ELR (cell line): ENCODE measurements at regions not wholly inside any gene's neighbourhood (a gene's known extent, or its start where the extent isn't known, plus 50 kb on each side); places are given as distances from the start of the nearest gene placed in this dataset.
"Not testable (repeated sequence)": the region's sequence is repeated elsewhere in the genome, so short reads cannot be mapped to it uniquely, and the experiment has no call there.

Experiments used
- DNase-seq: peaks from one replicate; pipeline ENCODE4 v3.0.0-alpha.2; 2015; ENCODE audit warnings: low read depth

DNA sequence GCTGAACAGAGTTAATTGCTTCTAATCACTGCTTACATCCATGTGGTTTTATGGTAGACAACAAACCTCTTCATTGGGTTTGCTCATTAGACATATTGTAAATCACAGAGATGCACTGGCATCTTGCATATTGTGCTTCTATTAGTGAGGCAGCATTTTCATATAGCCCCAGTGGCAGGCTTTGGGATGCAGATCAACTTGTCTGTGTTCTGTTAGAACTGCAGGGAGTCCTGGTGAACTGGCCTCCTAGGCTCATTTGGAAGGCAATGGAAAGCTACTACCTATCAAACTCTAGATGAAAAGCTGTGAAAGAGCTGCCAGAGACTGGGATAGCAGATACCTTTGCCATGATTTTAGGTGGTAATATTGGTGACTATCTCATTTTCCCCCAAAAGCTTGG lies 108.8 kb downstream of the NAA11 start:
- DNase-seq, result no peak

DNA sequence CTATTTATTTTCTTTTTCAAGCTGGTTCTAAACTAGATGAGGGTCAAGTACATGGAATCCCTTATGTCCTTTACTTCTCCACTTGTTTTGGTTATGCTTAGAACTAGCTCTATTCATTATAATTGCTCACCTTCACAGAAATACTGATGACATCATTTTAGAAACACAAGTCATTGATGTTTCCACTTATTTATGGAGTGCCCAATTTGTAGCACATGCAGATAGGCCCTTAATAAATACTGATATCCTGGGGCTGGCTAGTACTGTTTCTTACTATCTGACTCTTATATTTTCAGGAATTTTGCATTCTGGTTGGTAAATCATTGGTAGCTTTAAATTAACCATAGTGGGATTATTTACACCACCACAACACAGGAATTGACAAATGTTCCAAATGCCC lies 112.2 kb downstream of the NAA11 start:
- DNase-seq, result no peak

DNA sequence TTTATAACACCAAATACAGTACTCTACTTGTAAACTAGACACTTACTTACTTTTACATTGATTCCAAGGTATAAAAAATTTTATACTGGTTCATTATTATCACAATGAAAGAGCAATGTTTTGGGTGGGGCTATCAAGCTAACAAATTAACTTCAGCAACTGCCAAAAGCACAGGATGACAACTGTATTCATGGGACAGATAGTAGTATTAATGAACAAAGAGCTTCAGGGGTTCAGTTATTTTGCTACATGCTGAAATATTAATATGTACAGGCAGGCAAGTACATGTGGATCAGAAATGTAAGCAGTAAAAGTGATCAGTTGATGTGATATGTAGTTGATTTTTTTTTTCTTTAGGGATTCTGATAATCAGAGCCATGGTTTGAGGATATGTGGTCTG lies 112.9 kb downstream of the NAA11 start:
- no peak for DNase-seq

GRCh38 chr4:79212311-79212710 lies 113.5 kb downstream of the NAA11 start:
- DNase-seq, result no peak

- DNase-seq, result no peak
These were observed 114.4 kb downstream of the NAA11 start for GRCh38 chr4:79211490-79211889.

DNA sequence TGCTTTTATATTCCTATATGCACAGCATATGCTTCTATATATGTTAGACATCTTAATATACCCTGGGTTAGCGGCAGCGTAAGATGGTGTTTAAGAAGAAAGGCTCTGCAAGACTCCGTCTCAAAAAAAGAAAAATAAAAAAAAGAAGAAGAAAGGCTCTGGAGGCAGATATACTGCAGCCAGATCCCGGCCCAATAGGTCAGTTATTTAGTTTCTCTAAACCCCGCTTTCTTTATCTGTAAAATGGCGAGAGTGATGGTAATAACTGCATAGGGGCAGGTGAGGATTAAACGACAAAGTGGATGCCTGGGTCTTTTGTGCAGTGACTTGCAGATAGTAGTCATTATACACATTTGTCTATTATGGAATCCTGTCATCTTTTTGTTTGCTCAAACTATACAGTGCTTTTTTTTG lies 115.2 kb downstream of the NAA11 start:
- no peak for DNase-seq

DNA sequence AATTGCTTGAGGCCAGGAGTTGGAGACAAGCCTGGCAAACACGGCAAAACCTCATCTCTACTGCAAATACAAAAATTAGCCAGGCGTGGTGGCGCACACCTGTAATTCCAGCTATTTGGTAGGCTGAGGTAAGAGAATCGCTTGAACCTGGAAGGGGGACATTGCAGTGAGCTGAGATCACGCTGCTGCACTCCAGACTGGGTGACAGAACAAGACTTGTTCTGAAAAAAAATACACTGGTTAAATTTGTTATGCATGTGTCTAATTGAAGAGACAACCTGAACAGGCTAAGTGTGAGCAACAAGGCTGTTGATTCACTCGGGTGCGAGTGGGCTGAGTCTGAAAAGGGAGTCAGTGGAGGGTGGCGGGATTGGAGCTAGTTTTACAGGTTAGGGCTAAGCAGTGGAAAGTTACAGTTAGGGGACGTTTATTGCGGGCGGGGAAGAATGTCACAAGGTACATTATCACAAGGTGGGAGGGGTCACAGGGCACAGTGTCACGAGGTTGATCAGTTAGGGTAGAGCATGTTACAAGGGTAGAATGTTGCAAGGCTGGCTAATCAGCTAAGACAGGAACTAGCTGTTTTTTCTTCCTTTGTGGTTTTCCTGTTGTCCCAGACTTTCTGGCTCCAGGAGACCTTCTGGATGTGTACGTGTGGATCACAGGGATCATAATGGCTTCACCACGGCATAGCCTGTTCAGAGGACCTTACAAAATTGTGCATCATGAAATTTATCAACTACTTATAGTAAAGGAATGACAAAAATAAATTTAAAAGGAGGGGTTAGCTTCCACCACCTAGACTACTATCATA lies 115.8 kb downstream of the NAA11 start:
- peak; percentile 3 for DNase-seq

- no peak for DNase-seq
These were observed 116.8 kb downstream of the NAA11 start for GRCh38 chr4:79209081-79209480.

DNA sequence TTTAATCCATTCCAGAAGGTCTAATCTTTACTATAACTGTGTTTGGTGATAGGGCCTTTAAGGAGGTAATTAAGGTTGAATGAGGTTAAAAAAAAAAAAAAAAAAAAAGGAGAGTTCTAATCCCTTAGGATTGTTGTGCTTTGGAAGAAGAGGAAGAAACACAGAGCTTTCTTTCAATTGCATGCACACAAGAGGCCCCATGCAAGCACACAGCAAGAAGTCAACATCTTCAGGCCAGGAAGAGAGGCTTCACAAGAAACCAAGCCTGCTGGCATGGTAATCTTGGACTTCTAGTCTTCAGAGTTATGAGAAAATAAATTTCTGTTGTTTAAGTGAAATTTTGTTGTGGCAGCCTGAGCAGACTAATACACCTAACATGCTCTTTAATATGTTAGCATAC lies 118.6 kb downstream of the NAA11 start:
- no peak for DNase-seq

- no peak for DNase-seq
These were observed 119.2 kb downstream of the NAA11 start for GRCh38 chr4:79206660-79207059.

DNA sequence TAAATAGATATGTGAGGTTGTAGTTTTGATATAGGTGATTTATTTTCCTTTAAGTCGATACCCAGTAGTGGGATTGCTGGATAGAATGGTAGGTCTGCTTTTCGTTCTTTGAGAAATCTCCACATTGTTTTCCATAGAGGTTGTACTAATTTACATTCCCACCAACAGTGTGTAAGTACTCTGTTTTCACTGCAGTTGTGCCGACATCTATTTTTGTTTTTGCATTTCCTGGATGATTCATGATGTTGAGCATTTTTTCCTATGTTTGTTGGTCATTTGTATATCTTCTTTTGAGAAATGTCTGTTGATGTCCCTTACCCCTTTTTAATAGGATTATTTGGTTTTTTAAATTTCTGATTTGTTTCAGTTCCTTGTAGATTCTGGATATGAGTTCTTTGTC lies 120.7 kb downstream of the NAA11 start:
- no peak for DNase-seq

DNA sequence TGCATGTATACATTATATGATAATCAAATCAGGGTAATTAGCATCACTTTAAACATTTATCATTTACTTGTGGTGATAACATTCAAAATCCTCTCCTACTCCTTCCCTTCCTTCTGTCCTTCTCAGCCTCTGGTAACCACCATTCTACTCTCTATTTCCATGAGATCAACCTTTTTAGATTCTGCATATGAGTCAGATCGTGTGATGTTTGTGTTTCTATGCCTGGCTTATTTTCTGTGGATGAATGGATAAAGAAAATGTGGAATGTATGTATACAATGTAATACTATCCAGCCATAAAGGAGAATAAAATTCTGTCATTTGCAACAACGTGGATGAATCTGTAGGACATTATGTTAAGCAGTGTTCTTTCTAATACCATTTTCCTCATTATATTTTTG lies 123.9 kb downstream of the NAA11 start:
- DNase-seq, result no peak

DNA sequence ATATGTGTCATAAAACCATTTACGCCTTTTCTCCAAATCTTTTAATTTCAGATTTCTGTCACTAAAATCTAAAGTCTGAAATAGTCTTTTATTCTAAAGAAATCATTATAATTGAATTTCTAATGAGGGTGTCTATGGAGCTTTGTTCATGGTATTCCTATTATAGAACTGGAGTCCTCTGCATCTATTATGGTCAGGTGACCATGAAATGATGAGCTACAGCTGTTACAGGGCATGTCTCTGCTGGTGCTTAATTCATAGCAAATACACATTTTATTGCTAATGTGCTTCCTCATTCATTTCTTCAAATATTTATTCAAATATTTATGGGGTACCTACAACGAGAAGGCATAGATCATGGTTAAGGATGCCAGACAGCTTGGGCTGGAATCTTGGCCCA lies 126.1 kb downstream of the NAA11 start:
- no peak for DNase-seq

GRCh38 chr4:79198951-79199587 lies 126.8 kb downstream of the NAA11 start:
- DNase-seq, result no peak

DNA sequence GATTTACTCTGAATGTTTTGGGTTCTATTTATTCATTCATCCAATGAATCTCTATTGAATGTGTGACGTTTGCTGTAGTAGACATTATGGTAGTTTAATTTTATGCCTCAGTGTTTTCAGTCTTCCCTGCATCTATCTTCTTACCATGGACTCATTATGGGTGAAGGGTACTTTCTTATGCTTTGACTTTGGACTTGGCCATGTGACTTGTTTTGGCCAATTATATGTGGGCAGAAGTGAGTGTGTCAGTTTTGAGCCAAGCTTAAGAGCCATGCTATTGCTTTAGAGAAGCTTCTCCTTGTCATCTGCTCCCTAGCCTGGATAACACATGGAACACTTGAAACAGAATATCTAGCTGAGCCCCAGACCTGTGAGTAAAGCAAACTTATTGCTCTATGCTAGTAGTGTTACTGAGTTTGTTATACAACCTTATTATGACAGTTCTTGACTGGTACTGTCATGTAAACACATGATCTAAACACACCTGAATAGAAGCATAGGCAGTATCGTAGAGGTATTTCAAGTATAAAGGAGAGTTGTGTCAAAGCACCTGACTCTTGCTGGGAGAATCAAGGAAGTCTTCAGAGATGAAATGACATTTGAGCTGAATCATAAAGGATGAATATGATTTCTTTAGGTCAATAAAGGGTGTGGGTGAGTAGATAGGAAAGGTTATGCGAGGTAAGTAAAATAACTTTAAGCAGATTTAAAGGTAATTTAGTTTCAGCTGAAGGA lies 128.4 kb downstream of the NAA11 start:
- no peak for DNase-seq

- not testable (repeated sequence) for DNase-seq
These were observed 134.6 kb downstream of the NAA11 start for GRCh38 chr4:79191292-79191691.

- no peak for DNase-seq
These were observed 140.3 kb downstream of the NAA11 start for GRCh38 chr4:79185526-79186045.

GRCh38 chr4:79184476-79184875 lies 141.4 kb downstream of the NAA11 start:
- no peak for DNase-seq

GRCh38 chr4:79182209-79182608 lies 143.7 kb downstream of the NAA11 start:
- no peak for DNase-seq

GRCh38 chr4:79181190-79181589 lies 144.7 kb downstream of the NAA11 start:
- DNase-seq, result peak; percentile 10

- DNase-seq, result no peak
These were observed 147.1 kb downstream of the NAA11 start for GRCh38 chr4:79178760-79179159.

GRCh38 chr4:79177388-79177787 lies 148.5 kb downstream of the NAA11 start:
- no peak for DNase-seq

DNA sequence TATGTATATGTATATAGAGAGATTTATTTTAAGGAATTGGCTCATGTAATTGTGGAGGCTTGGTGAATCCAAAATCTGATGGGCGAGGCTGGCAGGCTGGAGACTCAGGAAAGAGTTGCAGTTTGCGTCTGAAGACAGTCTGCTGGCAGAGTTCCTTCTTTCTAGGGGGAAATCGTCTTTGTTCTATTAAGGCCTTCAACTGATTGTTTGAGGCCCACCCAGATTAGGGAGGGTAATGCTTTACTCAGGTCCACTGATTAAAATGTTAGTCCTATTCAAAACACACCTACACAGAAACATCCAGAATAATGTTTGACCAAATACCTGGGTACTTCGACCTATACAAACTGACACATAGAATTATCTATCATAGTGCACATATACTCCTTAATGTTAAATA lies 149.5 kb downstream of the NAA11 start:
- no peak for DNase-seq
